H1 (cell line): ENCODE measurements at regions not wholly inside any gene's neighbourhood (a gene's known extent, or its start where the extent isn't known, plus 50 kb on each side); places are given as distances from the start of the nearest gene placed in this dataset.

Experiments used
- CTCF ChIP-seq, 3 experiments: IDR thresholded peaks; 1 replicate in 2 of 3; 2 replicates in 1 of 3; pipeline versions ENCODE4 v1.5.1 to v1.6.1; 2011; ENCODE audit warnings: low read length in 3 of 3, mild to moderate bottlenecking in 3 of 3, inconsistent platforms in 2 of 3, low read depth in 1 of 3, moderate library complexity in 1 of 3; ENCODE audit not compliant: insufficient read depth in 1 of 3; ENCODE audit errors: control extremely low read depth in 1 of 3
- EP300 ChIP-seq, 2 experiments: IDR thresholded peaks; 1 replicate in 1 of 2; 2 replicates in 1 of 2; pipeline ENCODE4 v1.6.1; 2011 to 2012; ENCODE audit warnings: low read depth in 2 of 2, low read length in 2 of 2, mild to moderate bottlenecking in 2 of 2, borderline replicate concordance in 1 of 2, inconsistent platforms in 1 of 2, moderate library complexity in 1 of 2
- POLR2AphosphoS5 ChIP-seq: IDR thresholded peaks from 2 replicates; pipeline ENCODE4 v1.6.1; 2011; ENCODE audit warnings: low read depth, low read length

GRCh38 chr20:51182571-51182970 is 159.7 kb upstream of the KCNG1 start:
- TF ChIP-seq CTCF (IDR thresholded peaks at IDR 0.05; ENCODE audit: control extremely low read depth in 1 of 3, insufficient read depth in 1 of 3, low read depth in 1 of 3, low read length in 3 of 3), result no peak
- TF ChIP-seq EP300 (IDR thresholded peaks at IDR 0.05; ENCODE audit: borderline replicate concordance in 1 of 2, low read depth in 2 of 2, low read length in 2 of 2), result no peak
- TF ChIP-seq POLR2AphosphoS5, result no peak
